ENCODE measurements at regions not wholly inside any gene's neighbourhood (a gene's known extent, or its start where the extent isn't known, plus 50 kb on each side); places are given as distances from the start of the nearest gene placed in this dataset.

DNA sequence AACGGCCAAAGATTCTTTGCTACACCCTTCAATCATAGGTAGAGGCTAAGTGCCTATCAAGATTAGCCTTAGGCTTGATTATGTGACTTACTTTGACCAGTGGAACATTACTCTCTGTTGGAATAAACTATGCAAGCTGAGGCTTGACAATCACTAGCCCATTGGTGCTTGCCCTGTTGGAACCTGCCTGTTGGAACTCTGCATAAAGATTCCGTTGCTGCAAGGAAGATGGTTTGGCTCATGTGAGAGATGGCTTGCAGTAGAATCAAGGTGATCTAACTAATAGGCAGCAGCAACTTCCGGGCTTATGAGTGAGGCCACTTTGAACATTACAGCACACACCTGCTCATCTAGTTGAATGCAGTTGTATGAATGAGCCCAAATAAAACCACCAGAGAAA lies 227.7 kb upstream of the TSHZ2 start (continued):
- TF ChIP-seq E2F6 (IDR thresholded peaks at IDR 0.05): no peak
- TF ChIP-seq GABPA (IDR thresholded peaks at IDR 0.05; ENCODE audit: borderline replicate concordance, insufficient read depth, low read length): no peak
- no peak for TF ChIP-seq RXRA (IDR thresholded peaks at IDR 0.05; ENCODE audit: insufficient read depth, low read depth, low read length)
- no peak for TF ChIP-seq MAFK (IDR thresholded peaks at IDR 0.05; ENCODE audit: low read depth, low read length)
- TF ChIP-seq TBP (IDR thresholded peaks at IDR 0.05; ENCODE audit: low read depth, low read length): no peak
- TF ChIP-seq SIN3A (conservative IDR thresholded peaks at IDR 0.05 in 1 of 2, IDR thresholded peaks at IDR 0.05 in 1 of 2; ENCODE audit: low read depth in 1 of 2, low read length in 2 of 2): no peak

Data from H1 (cell line).